ENCODE measurements at regions not wholly inside any gene's neighbourhood (a gene's known extent, or its start where the extent isn't known, plus 50 kb on each side); places are given as distances from the start of the nearest gene placed in this dataset.

DNA sequence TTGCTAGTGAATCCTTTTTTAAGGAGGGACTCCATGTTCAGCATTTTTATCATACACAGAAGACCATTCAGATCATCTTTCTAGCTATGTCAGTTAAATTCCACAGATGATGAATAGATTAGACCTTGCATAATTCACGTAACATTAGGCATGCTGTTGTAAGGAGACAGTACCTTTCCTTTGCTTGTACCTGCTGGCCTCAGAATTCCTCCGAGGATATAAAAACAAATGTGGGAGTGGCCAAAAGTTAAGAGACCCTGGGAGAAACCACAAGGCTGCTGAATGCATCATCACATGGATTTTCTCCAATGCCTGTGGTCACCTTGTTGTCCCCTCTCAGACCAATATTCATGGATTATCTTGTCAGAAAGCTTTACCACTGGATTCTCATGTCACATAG lies 201.4 kb downstream of the MAGEB17 start:
- H3K4me1 ChIP-seq: no peaks in the 10 kb centered on the region
- ATAC-seq (ENCODE audit: low FRiP score in 2 of 2) (no peak), DNase-seq (no peak)
- no peaks in the 10 kb centered on the region for H3K9me3 ChIP-seq
- no peaks in the 10 kb centered on the region for H3K27me3 ChIP-seq
- WGBS, 2 donors: 82 to 88% methylated on average over 2 of the region's 2 CpGs
- no peaks in the 10 kb centered on the region for H3K36me3 ChIP-seq
- H3K4me3 ChIP-seq: no peak overlapping the region
- no peak overlapping the region for H3K27ac ChIP-seq
- no peak for TF ChIP-seq POLR2A (IDR thresholded peaks at IDR 0.05)
- no peak for TF ChIP-seq POLR2AphosphoS5 (IDR thresholded peaks at IDR 0.05)
- no peak for TF ChIP-seq EP300 (IDR thresholded peaks at IDR 0.05)
- TF ChIP-seq, protein P1, sequence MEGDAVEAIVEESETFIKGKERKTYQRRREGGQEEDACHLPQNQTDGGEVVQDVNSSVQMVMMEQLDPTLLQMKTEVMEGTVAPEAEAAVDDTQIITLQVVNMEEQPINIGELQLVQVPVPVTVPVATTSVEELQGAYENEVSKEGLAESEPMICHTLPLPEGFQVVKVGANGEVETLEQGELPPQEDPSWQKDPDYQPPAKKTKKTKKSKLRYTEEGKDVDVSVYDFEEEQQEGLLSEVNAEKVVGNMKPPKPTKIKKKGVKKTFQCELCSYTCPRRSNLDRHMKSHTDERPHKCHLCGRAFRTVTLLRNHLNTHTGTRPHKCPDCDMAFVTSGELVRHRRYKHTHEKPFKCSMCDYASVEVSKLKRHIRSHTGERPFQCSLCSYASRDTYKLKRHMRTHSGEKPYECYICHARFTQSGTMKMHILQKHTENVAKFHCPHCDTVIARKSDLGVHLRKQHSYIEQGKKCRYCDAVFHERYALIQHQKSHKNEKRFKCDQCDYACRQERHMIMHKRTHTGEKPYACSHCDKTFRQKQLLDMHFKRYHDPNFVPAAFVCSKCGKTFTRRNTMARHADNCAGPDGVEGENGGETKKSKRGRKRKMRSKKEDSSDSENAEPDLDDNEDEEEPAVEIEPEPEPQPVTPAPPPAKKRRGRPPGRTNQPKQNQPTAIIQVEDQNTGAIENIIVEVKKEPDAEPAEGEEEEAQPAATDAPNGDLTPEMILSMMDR (IDR thresholded peaks at IDR 0.05): no peak

DNA sequence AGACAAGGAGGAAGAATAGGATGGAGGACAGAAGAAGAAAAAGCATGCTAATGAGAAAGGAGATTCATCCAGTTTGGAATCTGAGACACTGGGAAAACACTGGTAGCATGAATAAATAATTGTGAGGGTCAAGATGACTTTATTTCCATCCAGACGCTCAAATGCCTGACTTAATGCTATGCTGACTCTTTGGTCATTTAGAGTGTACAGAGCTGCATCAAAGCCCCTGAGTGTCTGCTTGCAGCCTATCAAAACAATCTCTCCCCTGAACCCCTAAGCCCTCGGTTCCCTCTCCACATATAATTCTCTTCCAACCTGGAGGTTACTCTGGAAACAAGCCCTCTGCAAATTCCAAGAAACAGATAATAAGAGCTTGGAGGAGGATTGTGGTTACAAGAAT lies 208.8 kb downstream of the MAGEB17 start:
- WGBS, 2 donors: 76 to 87% methylated on average over 2 of the region's 2 CpGs
- no peak for DNase-seq
- H3K4me1 ChIP-seq: no peaks in the 10 kb centered on the region
- no peaks in the 10 kb centered on the region for H3K9me3 ChIP-seq
- H3K4me3 ChIP-seq: no peak overlapping the region
- no peaks in the 10 kb centered on the region for H3K36me3 ChIP-seq
- no peak for TF ChIP-seq POLR2A (IDR thresholded peaks at IDR 0.05)
- TF ChIP-seq, protein P1 (IDR thresholded peaks at IDR 0.05): no peak
- no peak for TF ChIP-seq EP300 (IDR thresholded peaks at IDR 0.05)
- H3K27me3 ChIP-seq: no peaks in the 10 kb centered on the region
- ATAC-seq (ENCODE audit: low FRiP score in 2 of 2): no peak
- no peak overlapping the region for H3K27ac ChIP-seq

DNA sequence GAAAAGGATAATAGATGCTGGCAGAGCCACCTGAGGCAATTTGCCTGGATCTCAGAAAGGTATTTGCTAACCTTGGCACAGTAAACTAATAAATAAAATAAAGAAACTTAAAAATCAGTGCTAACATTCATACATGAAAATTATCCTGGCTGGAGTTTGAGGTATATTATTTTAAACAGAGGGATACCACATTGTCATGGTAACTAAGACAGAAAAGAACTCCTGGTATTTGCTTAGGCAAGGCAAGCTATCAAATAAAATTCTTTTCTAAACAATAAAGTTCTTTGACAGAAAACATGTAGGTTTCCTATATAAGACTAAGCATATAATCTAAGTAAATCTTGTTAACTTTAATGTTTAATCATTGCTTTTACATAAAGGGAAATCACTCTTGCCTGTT lies 218.8 kb downstream of the MAGEB17 start:
- no peaks in the 10 kb centered on the region for H3K36me3 ChIP-seq
- H3K27me3 ChIP-seq: no peaks in the 10 kb centered on the region
- no peak for ATAC-seq (ENCODE audit: low FRiP score in 2 of 2)
- no peak overlapping the region for H3K27ac ChIP-seq
- H3K9me3 ChIP-seq: no peaks in the 10 kb centered on the region
- H3K4me1 ChIP-seq: no peaks in the 10 kb centered on the region
- H3K4me3 ChIP-seq: no peak overlapping the region
- TF ChIP-seq POLR2A (IDR thresholded peaks at IDR 0.05) (no peak), POLR2AphosphoS5 (IDR thresholded peaks at IDR 0.05) (no peak), EP300 (IDR thresholded peaks at IDR 0.05) (no peak)
- TF ChIP-seq, protein P1 (IDR thresholded peaks at IDR 0.05): no peak
- no peak for DNase-seq

DNA sequence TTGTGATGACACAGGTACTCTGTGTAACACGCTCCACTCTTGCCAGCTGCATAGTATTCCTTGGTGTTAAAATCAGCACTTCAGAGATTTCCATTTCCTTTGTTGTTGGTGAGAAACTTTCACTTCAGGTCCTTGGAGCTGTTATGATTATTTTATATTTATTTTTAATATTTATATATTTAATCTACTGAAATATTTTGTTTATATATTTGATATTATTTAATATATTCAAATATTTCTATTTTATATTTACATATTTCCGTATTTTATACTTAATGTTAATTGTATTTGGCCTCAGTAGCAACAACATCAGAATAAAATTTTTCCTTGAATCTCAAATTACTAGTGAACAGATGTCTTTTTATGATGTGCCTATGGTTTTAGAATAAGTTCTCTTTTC lies 225.3 kb downstream of the MAGEB17 start:
- Histone ChIP-seq H3K4me3 (no peak overlapping the region), H3K9me3 (no peaks in the 10 kb centered on the region), H3K27me3 (no peaks in the 10 kb centered on the region), H3K36me3 (no peaks in the 10 kb centered on the region), H3K27ac (no peak overlapping the region), H3K4me1 (no peaks in the 10 kb centered on the region)
- DNase-seq: no peak
- no peak for ATAC-seq (ENCODE audit: low FRiP score in 2 of 2)
- WGBS, 2 donors: 85 to 88% methylated on average over 1 to 2 of the region's 2 CpGs
- TF ChIP-seq EP300 (IDR thresholded peaks at IDR 0.05): no peak
- TF ChIP-seq, protein P1 (IDR thresholded peaks at IDR 0.05): no peak
- TF ChIP-seq POLR2A (IDR thresholded peaks at IDR 0.05): no peak
- no peak for TF ChIP-seq POLR2AphosphoS5 (IDR thresholded peaks at IDR 0.05)

DNA sequence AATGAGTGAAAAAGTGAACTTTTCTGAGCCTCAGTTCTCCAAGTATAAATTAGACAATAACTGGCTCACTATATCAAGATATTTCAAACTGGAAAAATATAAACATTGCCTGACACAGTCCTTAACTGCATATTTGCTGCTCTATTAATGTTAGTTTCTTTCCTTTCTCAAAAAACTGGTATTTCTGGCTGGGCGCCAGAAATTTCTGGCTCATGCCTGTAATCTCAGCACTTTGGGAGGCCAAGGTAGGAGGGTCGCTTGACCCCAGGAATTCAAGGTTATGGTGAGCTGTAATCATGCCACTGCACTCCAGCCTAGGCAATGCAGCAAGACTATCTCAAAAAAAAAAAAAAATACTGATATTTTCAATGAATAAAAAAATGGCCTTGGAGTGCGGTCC lies 227.0 kb downstream of the MAGEB17 start:
- Histone ChIP-seq H3K9me3 (no peaks in the 10 kb centered on the region), H3K4me3 (no peak overlapping the region), H3K36me3 (no peaks in the 10 kb centered on the region), H3K27ac (no peak overlapping the region), H3K4me1 (no peaks in the 10 kb centered on the region), H3K27me3 (no peaks in the 10 kb centered on the region)
- WGBS, 2 donors: 64 to 70% methylated on average over 3 of the region's 3 CpGs
- DNase-seq (no peak), ATAC-seq (ENCODE audit: low FRiP score in 2 of 2) (no peak)
- TF ChIP-seq, protein P1 (IDR thresholded peaks at IDR 0.05): no peak
- no peak for TF ChIP-seq POLR2A (IDR thresholded peaks at IDR 0.05)
- no peak for TF ChIP-seq EP300 (IDR thresholded peaks at IDR 0.05)
- no peak for TF ChIP-seq POLR2AphosphoS5 (IDR thresholded peaks at IDR 0.05)
